HEK293T (cell line): ENCODE measurements at regions not wholly inside any gene's neighbourhood (a gene's known extent, or its start where the extent isn't known, plus 50 kb on each side); places are given as distances from the start of the nearest gene placed in this dataset.

Experiments
- CTBP1 ChIP-seq: fragments of 450-650 bp; IDR thresholded peaks from 2 replicates; pipeline ENCODE4 v1.6.1; 2016; ENCODE audit warnings: borderline replicate concordance
- FOXA1 ChIP-seq: fragments of 450-650 bp; IDR thresholded peaks from 2 replicates; pipeline ENCODE4 v1.6.1; 2016; ENCODE audit warnings: mild to moderate bottlenecking
- FOXM1 ChIP-seq: fragments of 450-650 bp; IDR thresholded peaks from 2 replicates; pipeline ENCODE4 v1.6.1; 2017; ENCODE audit warnings: mild to moderate bottlenecking, borderline replicate concordance
- NFRKB ChIP-seq: fragments of 450-650 bp; IDR thresholded peaks from 2 replicates; pipeline ENCODE4 v1.6.1; 2016; ENCODE audit warnings: mild to moderate bottlenecking, moderate library complexity
- SP1 ChIP-seq: fragments of 450-650 bp; IDR thresholded peaks from 2 replicates; pipeline ENCODE4 v1.6.1; 2017
- ZNF384 ChIP-seq: fragments of 450-650 bp; IDR thresholded peaks from 2 replicates; pipeline ENCODE4 v1.6.1; 2016

GRCh38 chr1:239995281-239995680 lies 96.4 kb upstream of the FMN2 start:
- TF ChIP-seq NFRKB (no peak), ZNF384 (no peak), FOXM1 (no peak), FOXA1 (no peak), CTBP1 (no peak), SP1 (no peak)
